ENCODE measurements at regions not wholly inside any gene's neighbourhood (a gene's known extent, or its start where the extent isn't known, plus 50 kb on each side); places are given as distances from the start of the nearest gene placed in this dataset.

GRCh38 chr2:234333168-234334130 lies 163.4 kb downstream of the ARL4C start:
- no peak for DNase-seq (ENCODE audit: low read depth)
- TF ChIP-seq CTCF (conservative IDR thresholded peaks at IDR 0.05; ENCODE audit: low read depth, low read length): no peak
- no peak overlapping the region for H3K4me3 ChIP-seq (ENCODE audit: low read length)

GRCh38 chr2:234331966-234332365 lies 164.9 kb downstream of the ARL4C start:
- no peak for DNase-seq (ENCODE audit: low read depth)
- no peak for TF ChIP-seq CTCF (conservative IDR thresholded peaks at IDR 0.05; ENCODE audit: low read depth, low read length)
- no peak overlapping the region for H3K4me3 ChIP-seq (ENCODE audit: low read length)

- H3K4me3 ChIP-seq (ENCODE audit: low read length): no peak overlapping the region
- no peak for DNase-seq (ENCODE audit: low read depth)
- no peak for TF ChIP-seq CTCF (conservative IDR thresholded peaks at IDR 0.05; ENCODE audit: low read depth, low read length)
These were observed 165.3 kb downstream of the ARL4C start for GRCh38 chr2:234331566-234331965.

- DNase-seq (ENCODE audit: low read depth): no peak
- no peak for TF ChIP-seq CTCF (conservative IDR thresholded peaks at IDR 0.05; ENCODE audit: low read depth, low read length)
- H3K4me3 ChIP-seq (ENCODE audit: low read length): no peak overlapping the region
These were observed 166.0 kb downstream of the ARL4C start for GRCh38 chr2:234330902-234331301.

GRCh38 chr2:234329202-234329960 lies 167.5 kb downstream of the ARL4C start:
- H3K4me3 ChIP-seq (ENCODE audit: low read length): no peak overlapping the region
- TF ChIP-seq CTCF (conservative IDR thresholded peaks at IDR 0.05; ENCODE audit: low read depth, low read length): no peak
- DNase-seq (ENCODE audit: low read depth): no peak

- no peak for TF ChIP-seq CTCF (conservative IDR thresholded peaks at IDR 0.05; ENCODE audit: low read depth, low read length)
- H3K4me3 ChIP-seq (ENCODE audit: low read length): no peak overlapping the region
These were observed 168.4 kb downstream of the ARL4C start for GRCh38 chr2:234328444-234328990.

More at GRCh38 chr2:234328444-234328990, 168.4 kb downstream of the ARL4C start:
- no peak for DNase-seq (ENCODE audit: low read depth)
